ENCODE measurements at regions not wholly inside any gene's neighbourhood (a gene's known extent, or its start where the extent isn't known, plus 50 kb on each side); places are given as distances from the start of the nearest gene placed in this dataset.

- no peaks in the 10 kb centered on the region for H3K36me3 ChIP-seq (ENCODE audit: control insufficient read depth, insufficient read depth, low read length)
- 40% methylated on average over 1 of the region's 12 CpGs for WGBS (ENCODE audit: insufficient coverage, low lambda C conversion rate)
Observed at GRCh38 chr2:126990605-126991532, 92.2 kb downstream of the TEX51 start.

GRCh38 chr2:126994340-126994777 is 95.7 kb downstream of the TEX51 start:
- no peak overlapping the region for H3K27ac ChIP-seq (ENCODE audit: low read length)
- no peak for DNase-seq
- no CpG with 5 or more reads among the region's 2 CpGs for WGBS (ENCODE audit: insufficient coverage, low lambda C conversion rate)

More at GRCh38 chr2:126990605-126991532, 92.2 kb downstream of the TEX51 start:
- Histone ChIP-seq H3K4me3 (ENCODE audit: low read length) (no peak overlapping the region), H3K27ac (ENCODE audit: low read length) (no peak overlapping the region), H3K9me3 (ENCODE audit: control insufficient read depth, low read depth, low read length) (no peaks in the 10 kb centered on the region), H3K27me3 (ENCODE audit: control insufficient read depth, insufficient read depth, low read length) (peaks cover 2% of the 10 kb centered on the region), H3K4me1 (ENCODE audit: control insufficient read depth, insufficient read depth, low read length) (peaks cover 13% of the 10 kb centered on the region)
- DNase-seq = no peak

DNA sequence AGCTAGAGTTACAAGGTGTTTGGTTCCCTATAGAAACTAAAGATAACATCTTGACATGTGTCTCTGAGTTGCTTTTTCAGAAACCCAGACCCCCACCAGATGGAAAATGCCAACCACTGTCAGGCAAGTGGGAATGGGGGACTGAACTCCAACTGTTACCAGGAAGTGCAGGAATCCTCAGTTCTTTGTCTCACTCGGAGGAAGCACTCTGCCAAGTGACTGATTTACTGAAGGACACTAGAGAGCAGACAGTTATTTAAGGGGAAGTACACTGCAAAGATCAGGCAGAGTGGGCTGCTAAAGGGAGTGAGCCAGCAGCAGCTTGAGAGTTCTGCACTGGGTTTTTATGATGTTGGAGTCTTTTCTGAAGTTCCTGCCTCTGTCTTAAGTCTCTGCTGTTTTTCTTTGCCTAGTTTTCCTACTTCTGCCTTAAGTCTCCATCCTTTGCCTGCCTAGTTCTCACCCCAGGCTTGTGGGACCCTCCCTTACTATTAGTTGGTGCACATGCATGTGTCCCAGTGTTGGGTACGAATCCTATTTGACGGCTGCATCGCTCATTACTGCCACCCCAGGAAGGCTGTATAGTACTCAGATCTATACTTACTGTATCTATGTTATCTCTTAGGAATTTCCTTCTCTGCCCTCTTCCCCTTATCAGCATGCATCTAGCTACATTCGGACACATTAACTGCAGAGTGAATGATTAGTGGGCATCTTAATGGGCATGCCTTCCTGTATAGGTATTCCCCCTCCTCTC is 97.1 kb downstream of the TEX51 start:
- Histone ChIP-seq H3K27ac (ENCODE audit: low read length) (peak overlapping the region; percentile 81), H3K36me3 (ENCODE audit: control insufficient read depth, insufficient read depth, low read length) (no peaks in the 10 kb centered on the region), H3K9me3 (ENCODE audit: control insufficient read depth, low read depth, low read length) (no peaks in the 10 kb centered on the region), H3K4me3 (ENCODE audit: low read length) (no peak overlapping the region), H3K4me1 (ENCODE audit: control insufficient read depth, insufficient read depth, low read length) (peaks cover 35% of the 10 kb centered on the region), H3K27me3 (ENCODE audit: control insufficient read depth, insufficient read depth, low read length) (no peaks in the 10 kb centered on the region)
- no CpG with 5 or more reads among the region's 5 CpGs for WGBS (ENCODE audit: insufficient coverage, low lambda C conversion rate)
- DNase-seq = peak; percentile 49 to 70

More at GRCh38 chr2:126994340-126994777, 95.7 kb downstream of the TEX51 start:
- Histone ChIP-seq H3K4me3 (ENCODE audit: low read length) (no peak overlapping the region), H3K27me3 (ENCODE audit: control insufficient read depth, insufficient read depth, low read length) (peaks cover 2% of the 10 kb centered on the region), H3K4me1 (ENCODE audit: control insufficient read depth, insufficient read depth, low read length) (peaks cover 30% of the 10 kb centered on the region), H3K36me3 (ENCODE audit: control insufficient read depth, insufficient read depth, low read length) (no peaks in the 10 kb centered on the region), H3K9me3 (ENCODE audit: control insufficient read depth, low read depth, low read length) (no peaks in the 10 kb centered on the region)

GRCh38 chr2:126996378-126996699 is 97.6 kb downstream of the TEX51 start:
- Histone ChIP-seq H3K27me3 (ENCODE audit: control insufficient read depth, insufficient read depth, low read length) (no peaks in the 10 kb centered on the region), H3K4me3 (ENCODE audit: low read length) (no peak overlapping the region), H3K4me1 (ENCODE audit: control insufficient read depth, insufficient read depth, low read length) (peaks cover 37% of the 10 kb centered on the region), H3K9me3 (ENCODE audit: control insufficient read depth, low read depth, low read length) (no peaks in the 10 kb centered on the region), H3K36me3 (ENCODE audit: control insufficient read depth, insufficient read depth, low read length) (no peaks in the 10 kb centered on the region), H3K27ac (ENCODE audit: low read length) (peak overlapping the region; percentile 81)
- WGBS (ENCODE audit: insufficient coverage, low lambda C conversion rate) = no CpG with 5 or more reads among the region's 1 CpG
- DNase-seq = no peak

Data from large intestine (tissue), 3 donors.